ENCODE measurements at regions not wholly inside any gene's neighbourhood (a gene's known extent, or its start where the extent isn't known, plus 50 kb on each side); places are given as distances from the start of the nearest gene placed in this dataset.

DNA sequence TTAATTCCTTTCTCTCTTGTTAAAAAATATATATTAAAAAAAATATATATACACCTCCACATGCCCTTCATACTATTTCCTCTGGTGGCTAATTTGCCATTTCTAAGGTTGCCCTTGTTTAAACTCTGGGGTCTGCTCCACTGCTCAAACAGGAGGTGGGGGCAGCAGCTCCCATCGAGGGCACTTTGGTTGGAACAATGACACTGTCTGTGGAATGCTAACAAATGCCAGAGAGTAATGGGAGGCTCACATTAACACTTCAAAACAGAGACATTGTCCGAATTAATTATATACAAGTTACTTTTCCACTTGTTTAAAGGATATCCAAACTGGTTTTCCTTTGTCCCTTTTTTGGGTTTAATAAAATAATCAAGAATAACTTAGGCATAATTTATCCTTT lies 58.8 kb upstream of the CD302 start:
- no peak for DNase-seq (ENCODE audit: low read depth, low spot score)
- H3K36me3 ChIP-seq (ENCODE audit: control insufficient read depth in 1 of 2, insufficient read depth in 2 of 2, low read length in 2 of 2): no peaks in the 10 kb centered on the region
- CTCF ChIA-PET: no interaction called here

More for the DNA sequence above, 58.8 kb upstream of the CD302 start:
- no peaks in the 10 kb centered on the region for H4K20me1 ChIP-seq (ENCODE audit: insufficient read depth)
- no peaks in the 10 kb centered on the region for H3K9me2 ChIP-seq (ENCODE audit: insufficient read depth)
- H3K9ac ChIP-seq (ENCODE audit: low read length): no peak overlapping the region
- no peak overlapping the region for H3K4me3 ChIP-seq (replicated peaks in 1 of 2; ENCODE audit: low read depth in 1 of 2, low read length in 2 of 2)
- intact Hi-C loops (cut with micrococcal nuclease): no loop called here
- no peaks in the 10 kb centered on the region for H3K4me1 ChIP-seq (ENCODE audit: control insufficient read depth in 1 of 2, insufficient read depth in 2 of 2, low read length in 2 of 2)
- H2AFZ ChIP-seq (ENCODE audit: low read depth, low read length, poor library complexity, severe bottlenecking): no peak overlapping the region
- no peaks in the 10 kb centered on the region for H3K79me2 ChIP-seq (ENCODE audit: insufficient read depth, low read length)
- no peaks in the 10 kb centered on the region for H3K27me3 ChIP-seq (ENCODE audit: insufficient read depth, low read length)
- no peak overlapping the region for H3K4me2 ChIP-seq (ENCODE audit: low read length)
- TF ChIP-seq, protein P1, sequence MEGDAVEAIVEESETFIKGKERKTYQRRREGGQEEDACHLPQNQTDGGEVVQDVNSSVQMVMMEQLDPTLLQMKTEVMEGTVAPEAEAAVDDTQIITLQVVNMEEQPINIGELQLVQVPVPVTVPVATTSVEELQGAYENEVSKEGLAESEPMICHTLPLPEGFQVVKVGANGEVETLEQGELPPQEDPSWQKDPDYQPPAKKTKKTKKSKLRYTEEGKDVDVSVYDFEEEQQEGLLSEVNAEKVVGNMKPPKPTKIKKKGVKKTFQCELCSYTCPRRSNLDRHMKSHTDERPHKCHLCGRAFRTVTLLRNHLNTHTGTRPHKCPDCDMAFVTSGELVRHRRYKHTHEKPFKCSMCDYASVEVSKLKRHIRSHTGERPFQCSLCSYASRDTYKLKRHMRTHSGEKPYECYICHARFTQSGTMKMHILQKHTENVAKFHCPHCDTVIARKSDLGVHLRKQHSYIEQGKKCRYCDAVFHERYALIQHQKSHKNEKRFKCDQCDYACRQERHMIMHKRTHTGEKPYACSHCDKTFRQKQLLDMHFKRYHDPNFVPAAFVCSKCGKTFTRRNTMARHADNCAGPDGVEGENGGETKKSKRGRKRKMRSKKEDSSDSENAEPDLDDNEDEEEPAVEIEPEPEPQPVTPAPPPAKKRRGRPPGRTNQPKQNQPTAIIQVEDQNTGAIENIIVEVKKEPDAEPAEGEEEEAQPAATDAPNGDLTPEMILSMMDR (IDR thresholded peaks at IDR 0.05 in 2 of 3, conservative IDR thresholded peaks at IDR 0.05 in 1 of 3; ENCODE audit: borderline replicate concordance in 1 of 3, insufficient read depth in 1 of 3, low read depth in 2 of 3, low read length in 2 of 3): no peak
- TF ChIP-seq SP1 (IDR thresholded peaks at IDR 0.05; ENCODE audit: low read depth) (no peak), EZH2 (IDR thresholded peaks at IDR 0.05) (no peak), FOSL1 (IDR thresholded peaks at IDR 0.05; ENCODE audit: low read depth) (no peak), ELF1 (IDR thresholded peaks at IDR 0.05; ENCODE audit: borderline replicate concordance, low read depth) (no peak), SIN3A (IDR thresholded peaks at IDR 0.05; ENCODE audit: low read depth) (no peak), CBX3 (IDR thresholded peaks at IDR 0.05; ENCODE audit: low read depth) (no peak), ZFX (IDR thresholded peaks at IDR 0.05) (no peak), RAD21 (IDR thresholded peaks at IDR 0.05; ENCODE audit: low read depth) (no peak), YY1 (IDR thresholded peaks at IDR 0.05; ENCODE audit: extremely low read depth, insufficient replicate concordance, low read depth, low read length) (no peak), CEBPB (IDR thresholded peaks at IDR 0.05; ENCODE audit: low read depth) (no peak), POLR2A (IDR thresholded peaks at IDR 0.05; ENCODE audit: borderline replicate concordance, extremely low read depth, insufficient read depth, insufficient read length) (no peak), EGR1 (IDR thresholded peaks at IDR 0.05; ENCODE audit: low read depth) (no peak), POLR2AphosphoS5 (IDR thresholded peaks at IDR 0.05; ENCODE audit: low read depth, low read length) (no peak), ZNF274 (IDR thresholded peaks at IDR 0.05; ENCODE audit: low read depth, low read length) (no peak)
- TF ChIP-seq, protein P2, sequence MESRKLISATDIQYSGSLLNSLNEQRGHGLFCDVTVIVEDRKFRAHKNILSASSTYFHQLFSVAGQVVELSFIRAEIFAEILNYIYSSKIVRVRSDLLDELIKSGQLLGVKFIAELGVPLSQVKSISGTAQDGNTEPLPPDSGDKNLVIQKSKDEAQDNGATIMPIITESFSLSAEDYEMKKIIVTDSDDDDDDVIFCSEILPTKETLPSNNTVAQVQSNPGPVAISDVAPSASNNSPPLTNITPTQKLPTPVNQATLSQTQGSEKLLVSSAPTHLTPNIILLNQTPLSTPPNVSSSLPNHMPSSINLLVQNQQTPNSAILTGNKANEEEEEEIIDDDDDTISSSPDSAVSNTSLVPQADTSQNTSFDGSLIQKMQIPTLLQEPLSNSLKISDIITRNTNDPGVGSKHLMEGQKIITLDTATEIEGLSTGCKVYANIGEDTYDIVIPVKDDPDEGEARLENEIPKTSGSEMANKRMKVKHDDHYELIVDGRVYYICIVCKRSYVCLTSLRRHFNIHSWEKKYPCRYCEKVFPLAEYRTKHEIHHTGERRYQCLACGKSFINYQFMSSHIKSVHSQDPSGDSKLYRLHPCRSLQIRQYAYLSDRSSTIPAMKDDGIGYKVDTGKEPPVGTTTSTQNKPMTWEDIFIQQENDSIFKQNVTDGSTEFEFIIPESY (IDR thresholded peaks at IDR 0.05; ENCODE audit: extremely low read depth, insufficient replicate concordance, low read length): no peak
- TF ChIP-seq, protein P3, sequence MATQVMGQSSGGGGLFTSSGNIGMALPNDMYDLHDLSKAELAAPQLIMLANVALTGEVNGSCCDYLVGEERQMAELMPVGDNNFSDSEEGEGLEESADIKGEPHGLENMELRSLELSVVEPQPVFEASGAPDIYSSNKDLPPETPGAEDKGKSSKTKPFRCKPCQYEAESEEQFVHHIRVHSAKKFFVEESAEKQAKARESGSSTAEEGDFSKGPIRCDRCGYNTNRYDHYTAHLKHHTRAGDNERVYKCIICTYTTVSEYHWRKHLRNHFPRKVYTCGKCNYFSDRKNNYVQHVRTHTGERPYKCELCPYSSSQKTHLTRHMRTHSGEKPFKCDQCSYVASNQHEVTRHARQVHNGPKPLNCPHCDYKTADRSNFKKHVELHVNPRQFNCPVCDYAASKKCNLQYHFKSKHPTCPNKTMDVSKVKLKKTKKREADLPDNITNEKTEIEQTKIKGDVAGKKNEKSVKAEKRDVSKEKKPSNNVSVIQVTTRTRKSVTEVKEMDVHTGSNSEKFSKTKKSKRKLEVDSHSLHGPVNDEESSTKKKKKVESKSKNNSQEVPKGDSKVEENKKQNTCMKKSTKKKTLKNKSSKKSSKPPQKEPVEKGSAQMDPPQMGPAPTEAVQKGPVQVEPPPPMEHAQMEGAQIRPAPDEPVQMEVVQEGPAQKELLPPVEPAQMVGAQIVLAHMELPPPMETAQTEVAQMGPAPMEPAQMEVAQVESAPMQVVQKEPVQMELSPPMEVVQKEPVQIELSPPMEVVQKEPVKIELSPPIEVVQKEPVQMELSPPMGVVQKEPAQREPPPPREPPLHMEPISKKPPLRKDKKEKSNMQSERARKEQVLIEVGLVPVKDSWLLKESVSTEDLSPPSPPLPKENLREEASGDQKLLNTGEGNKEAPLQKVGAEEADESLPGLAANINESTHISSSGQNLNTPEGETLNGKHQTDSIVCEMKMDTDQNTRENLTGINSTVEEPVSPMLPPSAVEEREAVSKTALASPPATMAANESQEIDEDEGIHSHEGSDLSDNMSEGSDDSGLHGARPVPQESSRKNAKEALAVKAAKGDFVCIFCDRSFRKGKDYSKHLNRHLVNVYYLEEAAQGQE (IDR thresholded peaks at IDR 0.05; ENCODE audit: low read depth): no peak
- TF ChIP-seq, protein P4, sequence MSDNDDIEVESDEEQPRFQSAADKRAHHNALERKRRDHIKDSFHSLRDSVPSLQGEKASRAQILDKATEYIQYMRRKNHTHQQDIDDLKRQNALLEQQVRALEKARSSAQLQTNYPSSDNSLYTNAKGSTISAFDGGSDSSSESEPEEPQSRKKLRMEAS (IDR thresholded peaks at IDR 0.05): no peak
- no peaks in the 10 kb centered on the region for H3K9me3 ChIP-seq (ENCODE audit: control insufficient read depth in 1 of 2, insufficient read depth in 1 of 2, low read depth in 1 of 2, low read length in 2 of 2)
- RAD21 ChIA-PET (ENCODE audit: low non-redundant PET in 1 of 2, low total read pairs in 2 of 2, uncharacterized antibody in 2 of 2, unreplicated experiment in 2 of 2): no interaction called here
- no TSS peak for BruUV-seq (replicated peaks)
- POLR2A ChIA-PET: no interaction called here
- no peak for ATAC-seq
- H3K27ac ChIP-seq (ENCODE audit: low read depth, low read length): no peak overlapping the region

Data from HCT116 (cell line).